ENCODE measurements at regions not wholly inside any gene's neighbourhood (a gene's known extent, or its start where the extent isn't known, plus 50 kb on each side); places are given as distances from the start of the nearest gene placed in this dataset.

DNA sequence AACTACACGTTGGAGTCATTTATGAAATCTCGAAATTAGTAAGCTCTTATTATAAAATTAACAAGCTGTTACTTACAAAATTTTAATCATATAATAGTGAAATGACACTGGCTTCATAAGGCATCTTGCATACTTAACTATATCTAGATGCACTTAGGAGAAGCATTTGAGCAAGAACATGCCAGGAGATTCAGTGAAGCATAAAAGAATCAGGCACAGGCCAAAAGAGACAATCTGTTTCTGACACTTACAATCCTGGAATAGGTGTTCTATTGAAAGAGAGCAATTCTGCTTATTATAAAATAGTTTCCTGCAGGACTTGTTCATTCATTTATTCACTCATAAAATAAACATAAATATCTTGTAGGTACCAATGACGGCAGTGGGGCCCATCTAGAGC is 1152.2 kb upstream of the CDH6 start:
- H3K27ac ChIP-seq = no peak overlapping the region
- TF ChIP-seq, protein P1, sequence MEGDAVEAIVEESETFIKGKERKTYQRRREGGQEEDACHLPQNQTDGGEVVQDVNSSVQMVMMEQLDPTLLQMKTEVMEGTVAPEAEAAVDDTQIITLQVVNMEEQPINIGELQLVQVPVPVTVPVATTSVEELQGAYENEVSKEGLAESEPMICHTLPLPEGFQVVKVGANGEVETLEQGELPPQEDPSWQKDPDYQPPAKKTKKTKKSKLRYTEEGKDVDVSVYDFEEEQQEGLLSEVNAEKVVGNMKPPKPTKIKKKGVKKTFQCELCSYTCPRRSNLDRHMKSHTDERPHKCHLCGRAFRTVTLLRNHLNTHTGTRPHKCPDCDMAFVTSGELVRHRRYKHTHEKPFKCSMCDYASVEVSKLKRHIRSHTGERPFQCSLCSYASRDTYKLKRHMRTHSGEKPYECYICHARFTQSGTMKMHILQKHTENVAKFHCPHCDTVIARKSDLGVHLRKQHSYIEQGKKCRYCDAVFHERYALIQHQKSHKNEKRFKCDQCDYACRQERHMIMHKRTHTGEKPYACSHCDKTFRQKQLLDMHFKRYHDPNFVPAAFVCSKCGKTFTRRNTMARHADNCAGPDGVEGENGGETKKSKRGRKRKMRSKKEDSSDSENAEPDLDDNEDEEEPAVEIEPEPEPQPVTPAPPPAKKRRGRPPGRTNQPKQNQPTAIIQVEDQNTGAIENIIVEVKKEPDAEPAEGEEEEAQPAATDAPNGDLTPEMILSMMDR (conservative IDR thresholded peaks at IDR 0.05) = no peak

DNA sequence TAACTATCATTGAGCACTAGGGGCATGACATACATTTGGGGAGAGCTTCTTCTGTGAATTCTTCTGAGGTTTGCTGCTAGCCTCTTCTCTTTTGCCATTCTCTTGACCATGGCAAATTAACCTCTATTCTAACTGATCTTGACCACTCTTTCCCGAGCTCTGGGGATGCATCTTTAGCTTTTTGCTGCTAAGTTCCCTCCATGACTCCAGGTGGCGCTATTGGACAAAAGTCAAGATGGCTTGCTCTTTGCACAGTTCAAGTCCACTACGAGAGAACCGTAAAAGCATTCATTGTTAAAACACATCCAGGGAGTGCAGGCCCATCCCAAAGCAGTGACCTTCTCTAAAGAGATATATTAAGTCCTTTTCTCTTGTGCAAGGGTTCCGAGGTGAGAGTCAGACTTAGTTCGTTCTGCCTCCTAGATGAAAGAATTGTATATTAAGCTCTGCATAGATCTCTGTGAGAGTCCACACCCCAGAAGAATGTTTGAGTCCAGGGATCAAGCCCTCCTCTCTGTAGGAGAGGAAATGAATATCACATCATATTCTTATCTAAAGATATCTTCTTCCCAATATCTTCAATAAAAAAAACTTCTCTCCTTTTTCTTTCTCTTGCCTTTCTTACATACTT is 1152.9 kb upstream of the CDH6 start:
- TF ChIP-seq, protein P1 (conservative IDR thresholded peaks at IDR 0.05) = peak; percentile 76
- H3K27ac ChIP-seq = no peak overlapping the region

DNA sequence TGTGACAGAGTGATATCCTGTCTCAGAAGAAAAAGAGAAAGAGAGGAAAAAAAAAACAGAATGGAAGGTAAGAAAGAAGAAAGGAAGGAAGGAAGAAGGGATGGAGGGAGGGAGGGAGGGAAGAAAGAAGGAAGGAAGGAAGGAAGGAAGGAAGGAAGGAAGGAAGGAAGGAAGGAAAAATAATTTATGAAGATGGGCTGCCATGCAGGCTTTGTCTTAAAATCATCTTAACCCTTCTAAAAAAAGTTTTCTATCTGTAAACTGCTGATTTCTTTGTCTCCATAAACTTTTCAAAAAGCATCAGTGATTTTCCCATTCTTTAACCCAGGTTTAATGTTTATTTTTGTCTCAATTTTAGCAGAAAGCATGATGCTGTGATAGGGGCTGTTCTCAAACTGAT is 1154.1 kb upstream of the CDH6 start:
- no peak overlapping the region for H3K27ac ChIP-seq
- TF ChIP-seq, protein P1 (conservative IDR thresholded peaks at IDR 0.05) = no peak

DNA sequence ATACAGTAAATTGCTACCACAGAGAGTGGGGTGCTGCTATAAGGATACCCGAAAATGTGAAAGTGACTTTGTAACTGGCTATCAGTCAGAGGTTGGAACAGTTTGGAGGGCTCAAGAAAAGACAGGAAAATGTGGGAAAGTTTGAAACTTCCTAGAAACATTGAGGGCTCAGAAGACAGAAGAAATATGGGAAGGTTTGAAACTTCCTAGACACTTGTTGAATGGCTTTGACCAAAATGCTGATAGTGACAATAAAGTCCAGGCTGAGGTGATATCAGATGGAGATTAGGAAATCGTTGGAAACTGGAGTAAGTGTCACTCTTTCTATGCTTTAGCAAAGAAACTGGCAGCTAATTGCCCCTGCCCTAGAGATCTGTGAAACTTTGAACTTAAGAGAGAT is 1158.6 kb upstream of the CDH6 start:
- TF ChIP-seq, protein P1 (conservative IDR thresholded peaks at IDR 0.05) = no peak
- H3K27ac ChIP-seq = no peak overlapping the region

DNA sequence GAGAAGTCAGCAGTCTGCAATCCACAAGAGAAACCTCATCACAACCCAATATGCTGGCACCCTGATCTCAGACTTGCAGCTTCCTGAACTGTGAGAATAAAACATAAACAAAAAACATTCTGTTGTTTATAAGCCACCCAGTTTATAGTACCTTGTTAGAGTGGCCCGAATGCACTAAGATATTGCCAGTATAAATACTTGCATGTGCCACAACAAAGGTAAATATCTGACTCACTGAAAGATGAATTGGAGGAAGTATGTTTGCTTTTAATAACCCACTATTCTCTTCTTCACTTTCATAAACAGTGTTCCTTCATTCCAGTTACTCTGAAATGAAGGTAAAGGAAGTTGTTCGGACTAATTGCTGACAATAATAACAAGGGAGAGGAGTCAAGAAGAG is 1163.4 kb upstream of the CDH6 start:
- no peak overlapping the region for H3K27ac ChIP-seq
- TF ChIP-seq, protein P1 (conservative IDR thresholded peaks at IDR 0.05) = no peak

DNA sequence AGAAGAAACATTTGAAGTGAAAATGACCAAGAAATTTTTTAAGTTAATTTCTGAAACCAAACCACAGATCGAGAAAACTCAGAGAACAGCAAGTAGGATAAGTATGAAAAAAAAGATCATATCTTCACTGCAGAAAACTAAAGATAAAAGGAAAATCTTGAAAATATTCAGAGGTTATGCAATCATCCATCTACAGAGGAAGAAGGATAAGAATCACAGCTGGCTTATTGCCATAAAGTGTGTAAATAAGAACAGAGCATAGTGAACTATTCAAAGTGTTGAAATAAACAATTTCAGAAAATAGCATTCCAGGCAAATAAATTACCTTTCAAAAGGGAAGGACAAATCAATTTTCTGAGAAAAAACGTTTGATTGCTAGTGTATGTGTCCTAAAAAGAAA is 1191.7 kb upstream of the CDH6 start:
- H3K27ac ChIP-seq = no peak overlapping the region
- TF ChIP-seq, protein P1 (conservative IDR thresholded peaks at IDR 0.05) = no peak

DNA sequence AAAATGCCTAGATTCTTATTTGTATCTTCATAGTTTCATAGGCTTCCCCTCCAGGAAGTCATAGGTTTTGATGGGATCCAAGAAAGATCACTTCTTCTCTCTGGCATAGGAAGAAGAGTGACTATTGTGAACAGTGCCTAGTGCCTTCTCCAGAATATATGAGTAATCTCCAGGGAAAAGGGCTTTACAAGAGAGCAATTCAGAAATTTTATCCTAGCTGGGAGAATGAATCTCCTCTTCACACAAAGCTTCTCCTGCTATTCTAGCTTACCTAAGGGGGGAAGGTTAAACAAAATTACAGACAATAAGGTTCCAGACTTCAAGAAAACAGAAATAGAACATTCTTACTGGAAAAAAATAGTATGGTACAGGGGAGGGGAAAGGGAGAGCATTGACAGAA is 1193.3 kb upstream of the CDH6 start:
- TF ChIP-seq, protein P1 (conservative IDR thresholded peaks at IDR 0.05) = no peak
- H3K27ac ChIP-seq = no peak overlapping the region

Measured in VCaP (cell line).